Activated B cell treated with CpG ODN at 0.5 μM for 24 hours (primary cell): ENCODE measurements at regions not wholly inside any gene's neighbourhood (a gene's known extent, or its start where the extent isn't known, plus 50 kb on each side); places are given as distances from the start of the nearest gene placed in this dataset.

ENCODE experiments used
- ATAC-seq: fragments of 200-7000 bp; cut with Tn5 transposase; one replicate; pipeline ENCODE4 v1.10.0; 2021; ENCODE audit warnings: low read depth, mild to moderate bottlenecking, moderate library complexity
- CTCF ChIA-PET: fragments of 350-600 bp; sonication (Branson Sonifier 250); formaldehyde crosslinking; loops from one replicate; lab custom pipeline; 2021; ENCODE audit warnings: antibody characterized with exemption; lab: Charles Lee
- POLR2A ChIA-PET: fragments of 350-600 bp; sonication (Branson Sonifier 250); formaldehyde crosslinking; loops from one replicate; lab custom pipeline; 2021; ENCODE audit warnings: antibody characterized with exemption; lab: Charles Lee
- DNase-seq: peaks from one replicate; pipeline ENCODE4 v3.0.0; 2022
- H3K27ac Mint-ChIP-seq: one replicate; pipeline ENCODE4 v1.8.0; 2020; ENCODE audit warnings: mixed read lengths
- H3K27me3 Mint-ChIP-seq: one replicate; pipeline ENCODE4 v1.8.0; 2021; ENCODE audit warnings: mixed read lengths
- H3K36me3 Mint-ChIP-seq: one replicate; pipeline ENCODE4 v1.8.0; 2021; ENCODE audit warnings: low read depth, mixed read lengths
- H3K4me1 Mint-ChIP-seq: one replicate; pipeline ENCODE4 v1.8.0; 2021; ENCODE audit warnings: mixed read lengths
- H3K4me3 Mint-ChIP-seq: one replicate; pipeline ENCODE4 v1.8.0; 2020; ENCODE audit warnings: mild to moderate bottlenecking, mixed read lengths
- H3K9me3 Mint-ChIP-seq: one replicate; pipeline ENCODE4 v1.8.0; 2020; ENCODE audit warnings: mixed read lengths
- CTCF ChIP-seq: fragments of 200-600 bp; IDR thresholded peaks from one replicate; pipeline ENCODE4 v1.8.0; 2022; ENCODE audit warnings: antibody characterized with exemption, mild to moderate bottlenecking
- intact Hi-C: fragments of 100-400 bp; cut with micrococcal nuclease; formaldehyde crosslinking; loops from one replicate; pipeline ENCODE4 v1.15.1; 2024

GRCh38 chr5:87785554-87786335 lies 373.0 kb upstream of the CCNH start:
- Mint-ChIP-seq H3K4me3 (no peak overlapping the region), H3K27me3 (peaks cover 20% of the 10 kb centered on the region), H3K36me3 (no peaks in the 10 kb centered on the region), H3K4me1 (peaks cover 2% of the 10 kb centered on the region), H3K9me3 (no peaks in the 10 kb centered on the region), H3K27ac (no peak overlapping the region)
- no peak for ATAC-seq
- CTCF ChIA-PET: no interaction called here
- TF ChIP-seq CTCF: no peak
- intact Hi-C loops: loop anchor here (10.0 kb wide), 2 partner anchors 359 to 1099 kb away; partner anchors contain the start of gene MEF2C
- DNase-seq: no peak
- POLR2A ChIA-PET: no interaction called here

- H3K36me3 Mint-ChIP-seq: no peaks in the 10 kb centered on the region
- no peak overlapping the region for H3K4me3 Mint-ChIP-seq
- no peak overlapping the region for H3K27ac Mint-ChIP-seq
- ChIA-PET CTCF (no interaction called here), POLR2A (no interaction called here)
- H3K9me3 Mint-ChIP-seq: no peaks in the 10 kb centered on the region
- DNase-seq: no peak
- peaks cover 2% of the 10 kb centered on the region for H3K4me1 Mint-ChIP-seq
- no peak for TF ChIP-seq CTCF
- ATAC-seq: no peak
- intact Hi-C loops: loop anchor here (10.0 kb wide), 2 partner anchors 360 to 1100 kb away; partner anchors contain the start of gene MEF2C
- peaks cover 20% of the 10 kb centered on the region for H3K27me3 Mint-ChIP-seq
Observed at GRCh38 chr5:87784879-87785495, 372.3 kb upstream of the CCNH start.

- ATAC-seq (no peak), DNase-seq (no peak)
- H3K36me3 Mint-ChIP-seq: no peaks in the 10 kb centered on the region
- H3K4me3 Mint-ChIP-seq: no peak overlapping the region
- H3K27me3 Mint-ChIP-seq: peaks cover 20% of the 10 kb centered on the region
- H3K4me1 Mint-ChIP-seq: peaks cover 2% of the 10 kb centered on the region
- no peaks in the 10 kb centered on the region for H3K9me3 Mint-ChIP-seq
- POLR2A ChIA-PET: no interaction called here
- CTCF ChIA-PET: interaction anchor here (4.2 kb wide), 1 partner anchor 907 kb away, joined by 66 read pairs; no protein-coding TSS in a partner anchor
- no peak for TF ChIP-seq CTCF
- intact Hi-C loops: loop anchor here (10.0 kb wide), 2 partner anchors 360 to 1100 kb away; partner anchors contain the start of gene MEF2C
- H3K27ac Mint-ChIP-seq: no peak overlapping the region
Observed at GRCh38 chr5:87784311-87784710, 371.6 kb upstream of the CCNH start.

GRCh38 chr5:87782916-87783315 lies 370.2 kb upstream of the CCNH start:
- H3K9me3 Mint-ChIP-seq: no peaks in the 10 kb centered on the region
- TF ChIP-seq CTCF: no peak
- peaks cover 2% of the 10 kb centered on the region for H3K4me1 Mint-ChIP-seq
- H3K4me3 Mint-ChIP-seq: no peak overlapping the region
- ChIA-PET POLR2A (interaction anchor here (0.6 kb wide), 1 partner anchor 779 kb away, joined by 4 read pairs; no protein-coding TSS in a partner anchor), CTCF (interaction anchor here (4.0 to 4.2 kb wide), 2 partner anchors 908 to 943 kb away, joined by 33 to 66 read pairs; no protein-coding TSS in a partner anchor)
- DNase-seq (no peak), ATAC-seq (no peak)
- intact Hi-C loops: loop anchor here (10.0 kb wide), 2 partner anchors 362 to 1102 kb away; partner anchors contain the start of gene MEF2C
- peaks cover 17% of the 10 kb centered on the region for H3K27me3 Mint-ChIP-seq
- H3K36me3 Mint-ChIP-seq: no peaks in the 10 kb centered on the region
- no peak overlapping the region for H3K27ac Mint-ChIP-seq

- Mint-ChIP-seq H3K9me3 (no peaks in the 10 kb centered on the region), H3K4me3 (no peak overlapping the region), H3K36me3 (no peaks in the 10 kb centered on the region), H3K4me1 (peaks cover 2% of the 10 kb centered on the region), H3K27ac (no peak overlapping the region), H3K27me3 (peaks cover 15% of the 10 kb centered on the region)
- no peak for TF ChIP-seq CTCF
- ATAC-seq (no peak), DNase-seq (no peak)
- POLR2A ChIA-PET: no interaction called here
- intact Hi-C loops: loop anchor here (1.0 to 10.0 kb wide), 4 partner anchors 363 to 1103 kb away; partner anchors contain the start of gene MEF2C
- CTCF ChIA-PET: interaction anchor here (0.7 to 4.2 kb wide), 5 partner anchors 10 to 944 kb away, joined by 4 to 66 read pairs (median 8); no protein-coding TSS in a partner anchor
Observed at GRCh38 chr5:87781976-87782375, 369.2 kb upstream of the CCNH start.
